GM18502 (cell line): ENCODE measurements at regions not wholly inside any gene's neighbourhood (a gene's known extent, or its start where the extent isn't known, plus 50 kb on each side); places are given as distances from the start of the nearest gene placed in this dataset.

ENCODE experiments used
- ATAC-seq: cut with Tn5 transposase; IDR thresholded peaks from one replicate; pipeline ENCODE4 v1.9.1; 2021; ENCODE audit warnings: mild to moderate bottlenecking; ENCODE audit not compliant: unreplicated experiment, poor library complexity

DNA sequence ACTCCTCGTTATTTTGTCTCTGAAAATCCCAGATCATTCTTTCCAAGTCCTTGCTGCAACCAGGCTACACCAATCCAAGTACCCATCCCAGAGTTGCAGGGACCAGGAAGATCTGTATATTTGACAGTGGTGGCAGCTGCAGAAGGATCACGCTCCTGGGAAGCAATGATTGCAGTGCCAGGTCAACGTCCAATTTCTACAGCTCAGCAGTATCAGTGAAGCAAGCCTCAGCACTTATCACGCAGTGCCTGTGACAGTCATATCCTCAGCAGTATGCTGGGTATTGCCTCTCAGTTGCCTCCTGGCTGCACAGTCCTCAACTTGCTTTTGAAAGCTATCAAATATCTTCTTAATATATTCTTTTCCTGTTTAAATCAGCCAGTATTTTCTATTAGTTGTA, 66.7 kb downstream of the BARHL2 start:
- ATAC-seq: no peak

DNA sequence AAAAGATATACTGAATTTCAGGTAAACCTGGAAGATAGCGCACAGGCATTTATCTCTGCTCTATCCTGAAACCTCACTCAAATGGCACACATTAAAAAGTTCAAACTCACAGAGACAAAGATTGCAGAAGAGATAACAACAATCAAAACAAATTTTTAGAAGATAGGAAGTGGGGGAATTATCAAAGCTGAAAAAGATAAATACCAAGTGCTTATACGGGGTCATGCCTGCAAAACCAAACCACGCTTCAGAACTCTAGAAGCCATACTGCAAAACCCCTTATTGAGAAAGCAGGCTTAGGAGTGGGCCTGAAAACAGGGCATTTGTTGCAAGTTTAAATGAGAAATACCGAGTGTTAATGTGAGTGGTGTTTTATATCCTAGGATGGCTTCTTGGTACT, 76.8 kb downstream of the BARHL2 start:
- no peak for ATAC-seq

DNA sequence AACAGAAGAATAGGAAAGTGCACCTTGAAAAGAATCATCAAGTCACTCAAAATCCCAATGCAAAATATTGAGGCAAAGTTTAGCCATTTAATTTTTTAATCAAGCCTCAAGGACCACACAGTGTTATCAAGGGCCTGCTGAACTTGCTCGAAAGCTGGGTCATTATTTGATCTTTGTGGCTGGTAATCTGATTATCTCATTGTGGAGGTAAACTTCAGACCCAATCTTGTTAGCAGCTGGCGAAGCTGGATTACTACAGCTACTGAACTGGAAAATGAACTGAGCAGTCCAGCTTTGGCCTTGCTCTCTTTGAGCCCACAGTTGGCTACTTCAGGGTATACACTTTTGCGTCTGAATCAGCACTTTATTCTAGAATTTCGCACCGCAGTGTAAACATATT, 94.4 kb downstream of the BARHL2 start:
- no peak for ATAC-seq

DNA sequence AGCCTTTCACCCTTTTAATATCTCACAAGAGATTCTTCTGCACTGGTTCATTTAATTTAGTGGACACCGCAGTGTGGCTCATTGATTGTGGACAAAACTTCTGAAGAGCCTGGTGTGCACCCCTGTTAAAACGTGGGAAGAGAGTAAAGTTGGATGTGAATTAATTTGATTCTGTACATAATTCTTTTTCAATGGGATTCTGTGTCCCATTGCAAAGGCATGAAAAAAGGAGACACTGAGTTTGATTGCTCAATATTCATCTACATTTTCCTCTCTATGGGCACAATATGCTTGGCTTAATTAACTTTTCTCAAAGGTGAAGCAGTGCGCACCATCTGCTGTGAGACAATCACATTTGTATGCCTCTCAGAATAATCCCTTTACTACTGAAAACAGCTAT, 95.1 kb downstream of the BARHL2 start:
- ATAC-seq: no peak

DNA sequence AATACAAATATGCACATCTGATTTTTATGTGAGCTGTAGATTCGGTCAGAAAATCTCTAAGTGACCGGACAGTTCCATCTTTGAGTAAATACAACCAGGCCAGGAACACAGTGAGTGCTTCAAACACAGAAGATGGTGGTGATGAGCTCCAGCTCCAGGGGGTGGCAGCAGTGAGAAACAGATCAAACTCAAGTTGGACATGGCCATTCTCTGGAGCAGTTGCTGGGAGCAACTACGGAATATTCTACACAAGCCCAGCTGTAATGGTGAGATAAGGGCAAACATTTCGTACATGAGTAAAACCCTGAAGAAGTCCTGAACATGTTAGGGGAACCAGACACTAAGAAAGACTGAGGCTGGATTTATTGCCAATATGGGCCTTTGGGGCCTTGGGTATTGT, 100.7 kb downstream of the BARHL2 start:
- no peak for ATAC-seq

DNA sequence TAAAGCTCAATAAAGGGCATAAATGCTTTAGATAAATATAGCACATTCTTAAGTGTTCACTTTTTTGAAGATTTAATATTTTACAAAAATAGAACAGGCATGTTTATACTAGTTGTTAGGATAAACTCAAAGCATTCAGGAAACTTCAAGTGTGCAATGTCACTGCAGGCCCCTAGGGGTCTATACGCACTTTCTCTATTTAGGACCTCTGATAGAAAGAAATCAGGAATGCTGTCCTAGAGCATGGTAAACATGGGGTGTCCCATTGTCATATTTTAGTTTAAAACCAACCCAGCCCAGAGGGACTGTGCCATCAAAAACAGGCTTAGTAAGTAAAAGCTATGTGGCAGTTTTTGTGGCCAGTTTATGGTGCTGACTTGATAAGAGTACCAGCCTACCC, 102.2 kb downstream of the BARHL2 start:
- ATAC-seq: no peak

DNA sequence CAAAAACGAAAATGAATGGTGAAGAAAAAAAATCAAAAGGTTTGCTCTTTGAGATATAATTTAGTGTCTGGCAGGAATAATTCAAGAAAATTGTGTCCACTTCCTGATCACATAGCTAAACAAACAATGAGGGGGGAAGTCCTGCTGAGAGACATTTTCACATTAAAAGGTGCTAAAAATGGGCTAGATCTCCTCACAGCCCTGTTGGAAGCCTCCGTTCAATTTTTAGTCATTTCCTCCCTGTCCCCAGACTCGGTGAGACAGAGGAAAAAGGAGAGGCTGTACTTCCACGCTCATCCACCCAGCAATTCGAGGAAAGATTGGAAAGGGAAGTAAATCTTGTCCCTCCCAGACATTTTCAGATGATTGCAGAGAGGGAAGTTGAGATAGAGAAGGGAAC, 103.7 kb downstream of the BARHL2 start:
- no peak for ATAC-seq

DNA sequence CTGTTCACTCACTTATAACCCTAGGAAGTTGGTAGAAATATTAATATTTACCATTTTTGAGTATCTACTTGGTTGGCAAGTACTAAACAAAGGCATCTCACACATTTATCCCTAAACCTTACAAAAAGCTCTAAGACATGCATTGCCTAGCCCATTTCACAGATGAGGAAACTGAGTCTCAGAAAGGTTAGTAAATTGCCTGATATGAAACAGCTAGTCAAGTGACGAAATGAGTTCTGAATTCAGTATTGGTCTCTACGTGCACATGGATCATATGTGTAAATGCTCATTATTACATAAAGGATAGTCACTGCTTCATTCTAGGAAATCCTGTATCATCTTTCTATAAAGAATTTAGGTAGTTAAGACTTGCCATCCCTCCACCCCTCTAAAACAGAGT, 105.1 kb downstream of the BARHL2 start:
- ATAC-seq: no peak

DNA sequence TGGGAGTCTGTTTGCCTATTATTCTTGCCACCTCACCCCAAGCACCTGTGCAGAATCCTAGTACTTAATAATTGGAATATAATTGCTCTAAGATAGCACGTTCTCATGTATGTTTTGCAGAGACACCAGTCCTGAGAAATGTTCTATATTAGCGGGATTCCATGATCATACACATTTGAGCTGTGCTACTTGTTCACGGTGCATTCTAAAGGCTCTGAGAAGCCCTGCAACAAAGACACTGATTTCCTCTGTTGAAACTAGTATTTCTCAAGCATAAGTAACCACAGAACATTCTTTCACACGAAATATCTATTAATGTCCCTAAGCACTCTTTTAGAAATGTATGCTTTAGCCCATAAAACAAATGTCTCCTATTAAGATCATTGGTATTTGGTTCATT, 109.4 kb downstream of the BARHL2 start:
- ATAC-seq: no peak

DNA sequence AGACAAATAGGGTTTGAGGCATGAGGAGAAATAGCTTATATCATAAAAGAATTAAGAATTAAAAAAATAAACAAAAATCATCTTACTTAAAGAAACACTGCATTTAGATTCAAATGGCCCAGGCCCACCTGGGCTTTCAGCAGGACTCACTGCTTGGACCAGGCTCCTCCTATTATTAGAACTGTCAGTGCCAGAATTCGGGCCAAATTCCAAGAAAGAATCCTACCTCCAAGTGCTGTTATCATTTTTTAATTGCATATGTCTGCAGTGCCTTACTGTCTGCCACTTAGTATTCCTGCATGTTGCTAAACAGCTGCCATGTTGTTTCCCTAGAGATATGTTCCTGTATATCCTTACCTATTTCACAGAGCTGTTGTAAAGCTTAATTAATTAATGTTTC, 112.0 kb downstream of the BARHL2 start:
- ATAC-seq: no peak

DNA sequence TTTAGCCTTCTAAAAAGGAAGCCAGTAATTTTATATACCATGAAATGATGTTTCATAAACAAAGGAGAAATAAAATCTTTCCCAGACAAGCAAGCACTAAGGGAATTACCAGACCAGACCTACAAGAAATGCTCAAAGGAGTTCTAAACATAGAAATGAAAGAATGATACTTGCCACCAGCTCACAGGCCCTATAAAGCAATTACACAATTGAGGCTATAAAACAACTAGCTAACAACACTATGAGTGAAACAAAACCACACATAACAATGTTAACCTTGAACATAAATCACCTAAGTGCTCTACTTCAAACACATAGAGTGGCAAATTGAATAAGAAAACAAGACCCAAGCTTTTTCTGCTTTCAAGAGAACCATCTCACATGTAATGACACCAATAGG, 123.8 kb downstream of the BARHL2 start:
- no peak for ATAC-seq

DNA sequence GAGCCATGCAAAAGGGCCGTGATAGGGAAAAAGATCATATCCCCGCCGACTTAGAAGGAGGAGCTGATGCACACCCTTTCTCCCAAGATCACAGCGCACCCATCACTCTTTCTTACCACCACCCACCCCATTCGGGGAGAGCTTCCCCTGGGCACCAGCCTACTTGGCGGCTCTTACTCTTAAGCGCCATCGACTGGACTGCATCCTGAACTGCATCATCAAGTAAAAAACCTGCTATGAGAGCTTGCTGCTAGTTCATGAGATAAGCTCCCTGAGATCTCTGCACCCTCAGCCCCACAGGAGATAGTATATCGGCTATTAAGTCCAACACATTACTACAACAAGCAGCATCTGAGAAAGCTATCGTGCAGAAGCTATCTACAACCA, 125.1 kb downstream of the BARHL2 start:
- ATAC-seq: no peak

DNA sequence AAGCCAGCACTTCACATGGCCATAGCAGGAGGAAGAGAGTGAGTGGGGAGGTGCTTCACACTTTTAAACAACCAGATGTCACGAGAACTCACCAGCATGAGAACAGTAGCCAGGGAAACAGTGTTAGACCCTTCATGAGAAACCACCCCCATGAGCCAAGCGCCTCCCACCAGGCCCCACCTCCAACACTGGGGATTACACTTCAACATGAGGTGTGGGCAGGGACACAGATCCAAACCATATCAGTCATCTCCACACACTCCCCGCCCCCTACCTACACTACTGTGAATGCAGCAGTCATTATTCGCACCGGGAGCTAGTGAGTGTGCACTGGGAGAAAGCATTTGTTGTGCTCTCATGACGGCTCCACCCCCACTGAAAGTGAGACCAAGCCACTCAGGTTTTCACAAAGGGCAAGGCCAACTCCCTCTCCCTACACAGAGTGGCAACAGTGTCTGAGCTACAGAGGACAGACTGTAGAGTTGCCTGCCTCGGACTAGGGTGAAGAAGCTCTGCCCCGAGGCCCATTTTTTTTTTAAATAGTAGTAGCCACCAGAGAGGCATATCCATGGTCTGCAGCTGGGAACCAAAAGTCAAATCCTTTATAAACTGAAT, 125.6 kb downstream of the BARHL2 start:
- ATAC-seq: no peak

DNA sequence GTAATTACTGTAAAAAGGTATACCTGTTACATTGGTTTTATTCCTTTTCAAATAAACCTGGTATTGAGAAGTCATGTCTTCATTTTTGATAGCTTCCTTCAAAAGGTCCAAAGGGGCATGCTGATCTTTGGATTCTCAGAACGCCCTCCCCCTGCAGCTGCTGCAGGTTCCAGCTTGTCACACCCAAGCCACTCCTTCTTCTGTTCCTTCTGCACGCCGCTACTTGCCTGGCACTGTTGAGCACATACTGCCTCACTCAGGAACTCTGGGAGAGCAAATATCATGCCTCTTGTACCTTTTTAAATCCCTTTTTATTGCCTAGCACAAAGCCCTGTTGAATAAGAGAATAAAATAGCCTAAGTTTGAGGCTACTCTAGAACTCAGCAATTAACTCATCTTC, 136.9 kb downstream of the BARHL2 start:
- ATAC-seq: no peak

DNA sequence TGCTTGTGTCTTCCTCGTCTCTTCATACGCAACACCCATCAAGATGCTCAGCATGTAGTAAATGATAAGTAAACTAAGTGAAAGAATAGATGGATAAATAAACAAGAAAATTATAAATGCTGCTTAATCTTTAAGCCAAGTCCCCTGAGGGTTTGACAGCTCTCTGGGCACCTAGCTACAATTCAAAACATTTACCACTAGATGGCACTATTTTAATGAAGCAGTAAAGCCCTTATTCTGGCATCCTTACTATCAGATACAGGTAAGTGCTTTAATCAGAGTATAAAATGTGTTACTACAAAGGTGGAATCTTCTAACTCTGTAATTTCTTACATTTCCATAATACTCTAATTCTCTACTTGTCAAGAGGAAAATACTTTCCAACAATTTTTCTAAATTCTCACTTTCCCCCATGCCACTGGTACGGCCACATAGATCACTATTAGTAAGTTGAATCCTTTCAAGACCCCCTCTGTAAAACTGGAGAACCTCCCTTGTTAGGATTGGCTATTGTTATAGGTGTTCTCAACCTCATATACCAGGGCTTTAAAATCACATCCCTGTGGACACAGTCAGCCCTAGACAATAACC, 137.8 kb downstream of the BARHL2 start:
- ATAC-seq: no peak

DNA sequence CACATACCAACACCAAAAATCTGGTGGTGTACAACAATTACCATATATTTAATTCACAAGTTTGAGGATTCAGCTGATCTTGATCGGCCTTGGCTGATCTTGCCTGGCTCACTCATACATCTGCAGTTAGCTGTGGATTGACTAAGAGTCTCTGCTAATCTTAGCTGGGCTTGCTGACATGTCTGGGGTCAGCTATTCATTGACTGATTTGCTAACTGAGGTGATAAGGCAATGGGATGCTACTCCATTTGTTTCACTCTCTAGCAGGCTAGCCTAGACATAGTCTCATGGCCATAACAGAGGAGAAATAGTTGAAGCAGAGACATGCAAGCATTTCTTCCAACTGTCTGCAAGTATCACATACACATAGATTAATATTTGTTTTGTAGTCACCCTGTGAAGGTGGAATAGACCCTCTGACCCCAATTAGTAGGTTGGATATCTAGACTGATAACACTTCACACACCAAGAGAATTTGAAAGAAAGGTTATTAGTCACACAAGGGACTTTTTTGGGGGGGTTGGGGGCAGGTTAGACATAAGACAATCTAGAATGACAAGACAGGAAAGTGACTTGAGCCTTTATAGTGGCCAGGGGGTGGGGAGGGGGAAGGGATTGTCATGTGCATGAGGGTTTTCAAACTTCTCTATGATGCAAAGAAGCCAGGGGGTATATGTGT, 142.3 kb downstream of the BARHL2 start:
- no peak for ATAC-seq

DNA sequence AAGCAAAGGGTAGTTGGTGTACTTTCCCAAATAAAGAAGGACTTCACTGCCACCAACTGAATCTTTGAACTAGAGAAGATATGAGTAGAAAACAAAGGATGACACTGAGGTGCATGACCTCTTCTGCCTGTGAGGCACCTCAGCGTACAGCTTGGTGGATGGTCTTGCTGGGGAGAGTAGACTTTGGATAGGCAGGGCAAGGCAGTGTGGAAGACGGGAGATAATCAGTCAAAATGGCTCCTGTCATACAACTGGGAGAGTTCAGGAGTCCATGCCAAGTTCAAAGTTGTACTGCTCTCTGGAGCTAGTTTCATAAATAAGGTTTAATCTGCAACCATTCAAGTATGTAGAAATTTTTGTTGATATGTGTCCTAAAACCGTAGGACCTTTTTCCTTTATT, 143.4 kb downstream of the BARHL2 start:
- no peak for ATAC-seq

DNA sequence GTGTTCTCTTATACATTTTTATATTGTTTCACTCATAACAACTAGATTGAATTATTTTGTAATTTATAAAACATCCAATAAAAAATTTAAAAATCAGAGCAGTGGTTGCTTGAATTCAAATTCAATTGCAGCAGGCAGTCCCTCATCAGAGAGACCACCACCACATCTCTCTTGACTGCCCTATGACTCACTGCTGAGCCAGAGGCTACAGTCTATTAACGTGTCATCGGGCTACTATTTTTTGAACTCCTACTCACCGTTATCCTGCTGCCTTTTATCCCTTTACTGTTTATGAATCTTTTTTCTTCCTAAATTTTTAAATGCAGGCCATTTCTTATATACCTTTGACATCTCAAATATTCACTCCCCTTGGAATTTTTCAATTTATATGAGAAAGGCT, 144.7 kb downstream of the BARHL2 start:
- ATAC-seq: no peak

DNA sequence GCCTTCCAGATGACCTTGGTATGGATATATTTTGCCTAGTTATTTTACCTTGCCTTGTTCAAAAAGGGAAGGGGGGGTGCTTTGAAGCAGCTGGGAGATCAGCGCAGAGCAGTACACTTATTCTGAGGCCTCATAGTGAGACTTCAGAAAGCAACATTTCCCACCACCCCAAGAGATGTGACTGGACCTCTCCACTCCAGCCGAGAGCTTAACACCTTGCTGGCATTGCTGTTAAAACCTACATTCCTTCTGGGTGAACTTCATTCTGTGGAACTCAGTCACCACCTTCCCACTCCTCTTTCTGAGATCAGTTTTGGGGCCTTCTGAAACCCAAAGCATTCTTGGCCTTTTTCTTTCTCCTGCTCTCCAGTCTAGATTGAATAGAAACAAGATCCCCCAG, 148.7 kb downstream of the BARHL2 start:
- no peak for ATAC-seq

DNA sequence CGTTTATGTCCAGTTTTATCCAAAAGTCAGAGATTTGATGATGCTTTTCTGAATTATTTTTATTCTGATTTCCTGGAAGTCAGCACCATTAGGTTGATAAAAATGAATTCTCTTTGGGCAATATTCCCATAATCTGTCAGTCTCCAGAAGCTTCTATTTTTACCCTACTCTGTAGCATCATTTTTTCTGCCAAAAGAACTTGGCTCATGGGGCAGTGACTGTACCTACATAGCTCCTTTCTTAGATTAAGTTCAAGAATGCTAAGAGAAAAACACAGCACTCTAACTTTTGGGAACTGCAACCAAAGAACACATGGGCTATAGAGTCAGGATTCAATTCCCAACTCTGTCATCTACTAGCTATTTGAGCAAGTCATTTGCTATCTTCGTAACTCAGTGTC, 152.9 kb downstream of the BARHL2 start:
- ATAC-seq: no peak

DNA sequence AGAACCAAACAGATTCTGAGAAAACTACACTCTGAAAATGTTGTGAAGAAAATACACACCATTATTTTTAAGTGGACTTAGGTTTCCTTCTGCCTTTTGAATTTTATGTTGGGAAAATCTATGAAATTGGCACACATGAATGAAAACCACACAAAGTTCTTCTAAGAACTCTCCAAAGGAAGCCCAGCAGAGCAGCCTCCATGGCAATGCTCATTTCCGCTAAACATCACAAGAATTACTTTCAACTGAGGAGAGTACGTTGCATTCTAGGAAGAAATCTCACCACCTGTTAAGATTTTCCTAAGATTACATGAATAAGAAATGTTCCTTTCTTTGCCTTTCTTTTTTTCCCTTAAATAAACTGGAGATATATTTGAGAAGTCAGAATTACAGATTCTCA, 154.2 kb downstream of the BARHL2 start:
- no peak for ATAC-seq

DNA sequence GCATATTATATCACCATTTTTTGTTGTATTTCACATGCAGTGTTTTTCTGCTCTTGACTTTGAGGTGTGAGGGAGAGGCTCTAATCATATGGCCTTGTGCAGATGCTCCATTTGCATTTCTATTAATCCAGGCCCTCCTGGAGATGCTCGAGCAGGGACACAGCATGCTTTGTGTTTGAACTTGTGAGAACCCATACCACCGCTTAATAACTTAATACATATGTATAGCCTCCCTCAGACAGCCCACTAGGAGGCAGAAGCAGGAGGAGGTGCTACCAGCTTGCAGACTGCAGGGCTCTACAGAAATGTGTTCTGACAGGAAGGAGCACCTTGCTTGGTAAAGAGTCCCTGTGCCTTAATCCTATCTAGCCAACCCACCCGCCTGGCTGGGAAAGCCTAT, 155.2 kb downstream of the BARHL2 start:
- no peak for ATAC-seq
